K562 (cell line): ENCODE measurements at regions not wholly inside any gene's neighbourhood (a gene's known extent, or its start where the extent isn't known, plus 50 kb on each side); places are given as distances from the start of the nearest gene placed in this dataset.
A peak's percentile ranks its signal among the peaks of the same experiment; 100 is the strongest.

Experiments
- ATAC-seq: fragments of 200-7000 bp; cut with Tn5 transposase; 3 replicates; pipeline ENCODE4 v1.9.1; 2020; ENCODE audit warnings: moderate library complexity
- BruUV-seq: library from RNA; stranded (reverse); fragments of 400-500 nt; replicated peaks from 2 replicates; lab custom pipeline; 2021; lab: Mats Ljungman, UMichigan
- CTCF ChIA-PET: fragments of 300-600 bp; formaldehyde crosslinking; extraction: SDS; loops from one replicate; lab custom pipeline; 2021; ENCODE audit warnings: low intra/inter-chr PET ratio; lab: Yijun Ruan, JAX
- POLR2A ChIA-PET: fragments of 300-600, 350-650 bp; sonication (Branson Sonifier 250); formaldehyde crosslinking; extraction: SDS; loops from one replicate; lab custom pipeline; 2021; ENCODE audit warnings: antibody characterized with exemption, inconsistent platforms; lab: Yijun Ruan, JAX
- DNase-seq, 4 experiments: peaks; one replicate each; pipeline versions ENCODE4 v3.0.0 to v3.0.0-alpha.2; 2011 to 2018; ENCODE audit warnings: low spot score in 3 of 4, mixed read lengths in 3 of 4; ENCODE audit errors: extremely low read depth in 1 of 4
- FAIRE-seq: peaks from 2 replicates; lab custom pipeline; 2011; peaks lifted over from hg19 to GRCh38; lab: Jason Lieb, UNC
- H2AFZ ChIP-seq: 2 replicates; pipeline ENCODE4 v1.6.0; 2011; ENCODE audit warnings: low read depth, low read length, control low read depth, inconsistent platforms
- H3K27ac ChIP-seq: fragments of 200-600 bp; 3 replicates; pipeline ENCODE4 v1.8.0; 2011; ENCODE audit warnings: low read depth, mild to moderate bottlenecking, control low read depth, inconsistent platforms, low read length, moderate library complexity, mixed read lengths; ENCODE audit errors: extremely low read depth
- H3K27me3 ChIP-seq, 2 experiments: fragments of 300-600 bp in 1 of 2; 2 replicates in 1 of 2; 3 replicates in 1 of 2; pipeline versions ENCODE4 v1.6.0 to v1.8.0; 2011; ENCODE audit warnings: inconsistent platforms in 2 of 2, low read length in 2 of 2, mild to moderate bottlenecking in 1 of 2, mixed read lengths in 1 of 2, moderate library complexity in 1 of 2; ENCODE audit not compliant: control insufficient read depth in 2 of 2, insufficient read depth in 2 of 2
- H3K36me3 ChIP-seq: fragments of 300-600 bp; 3 replicates; pipeline ENCODE4 v1.8.0; 2011; ENCODE audit warnings: mild to moderate bottlenecking, low read length, inconsistent platforms; ENCODE audit not compliant: control insufficient read depth, insufficient read depth
- H3K4me1 ChIP-seq, 2 experiments: fragments of 200-600 bp in 1 of 2; replicated peaks in 1 of 2; 2 replicates in 1 of 2; 3 replicates in 1 of 2; pipeline versions ENCODE4 v1.5.1 to v1.8.0; 2011; ENCODE audit warnings: inconsistent platforms in 2 of 2, low read length in 2 of 2, mild to moderate bottlenecking in 1 of 2, mixed read lengths in 1 of 2, moderate library complexity in 1 of 2; ENCODE audit not compliant: control insufficient read depth in 2 of 2, insufficient read depth in 2 of 2
- H3K4me2 ChIP-seq: 2 replicates; pipeline ENCODE4 v1.6.1; 2011; ENCODE audit warnings: low read length, control low read depth, inconsistent platforms, mixed read lengths; ENCODE audit not compliant: insufficient read depth
- H3K4me3 ChIP-seq: fragments of 200-600 bp; sonication (generic), shearing (Covaris generic); 2 replicates; pipeline ENCODE4 v1.5.1; 2016; ENCODE audit warnings: control low read depth, inconsistent platforms
- H3K79me2 ChIP-seq: fragments of 200-600 bp; 3 replicates; pipeline ENCODE4 v1.8.0; 2011; ENCODE audit warnings: low read length, inconsistent platforms; ENCODE audit not compliant: control insufficient read depth, insufficient read depth
- H3K9ac ChIP-seq, 2 experiments: 2 replicates each; pipeline versions ENCODE4 v1.6.0 to v1.6.1; 2011; ENCODE audit warnings: low read depth in 2 of 2, low read length in 2 of 2, control low read depth in 1 of 2, inconsistent platforms in 1 of 2, mild to moderate bottlenecking in 1 of 2, mixed read lengths in 1 of 2; ENCODE audit not compliant: insufficient read depth in 1 of 2
- H3K9me1 ChIP-seq: one replicate; pipeline ENCODE4 v1.6.0; 2011; ENCODE audit warnings: inconsistent platforms, mild to moderate bottlenecking, low read length, moderate library complexity; ENCODE audit not compliant: control insufficient read depth, insufficient read depth
- H3K9me3 ChIP-seq: replicated peaks from 2 replicates; pipeline ENCODE4 v1.5.1; 2011; ENCODE audit warnings: low read depth, low read length, inconsistent platforms; ENCODE audit not compliant: control insufficient read depth, insufficient read depth
- H4K20me1 ChIP-seq: replicated peaks from 2 replicates; pipeline ENCODE4 v1.6.1; 2011; ENCODE audit warnings: low read length, inconsistent platforms, mixed read lengths; ENCODE audit not compliant: control insufficient read depth, insufficient read depth
- BDP1 ChIP-seq: IDR thresholded peaks from 3 replicates; pipeline ENCODE4 v1.6.1; 2011; ENCODE audit not compliant: insufficient read length, insufficient read depth
- HSF4 ChIP-seq: fragments of 250-450 bp; sonication (Bioruptor Pico); IDR thresholded peaks from 2 replicates; pipeline ENCODE4 v2.1.2; 2022; ENCODE audit warnings: mild to moderate bottlenecking, moderate library complexity, borderline replicate concordance
- NR4A1 ChIP-seq, 2 experiments: fragments of 250-450 bp in 1 of 2; fragments of 450-650 bp in 1 of 2; sonication (Bioruptor Pico) in 1 of 2; IDR thresholded peaks; 2 replicates each; pipeline versions ENCODE4 v1.4.0 to v1.6.1; 2016 to 2020; ENCODE audit warnings: mild to moderate bottlenecking in 2 of 2, missing compliant biosample characterization in 1 of 2, missing genetic modification characterization in 1 of 2, moderate library complexity in 1 of 2
- RAD21 ChIP-seq, 2 experiments: fragments of 250-450 bp in 1 of 2; fragments of 450-650 bp in 1 of 2; sonication (Bioruptor Pico) in 1 of 2; formaldehyde crosslinking in 1 of 2; IDR thresholded peaks in 1 of 2; conservative IDR thresholded peaks in 1 of 2; 2 replicates each; pipeline versions ENCODE4 v1.4.0 to v1.8.0; 2020 to 2022; ENCODE audit warnings: mild to moderate bottlenecking in 2 of 2, moderate library complexity in 1 of 2
- RB1 ChIP-seq: fragments of 450-650 bp; IDR thresholded peaks from 2 replicates; pipeline ENCODE4 v1.6.1; 2017; ENCODE audit warnings: low read depth, mild to moderate bottlenecking
- SMARCA5 ChIP-seq: fragments of 450-650 bp; IDR thresholded peaks from 2 replicates; pipeline ENCODE4 v1.6.1; 2016
- ZNF124 ChIP-seq: sonication (generic); formaldehyde crosslinking; IDR thresholded peaks from 2 replicates; pipeline ENCODE4 v1.8.1; 2022; ENCODE audit warnings: missing genetic modification reagents
- ZNF224 ChIP-seq: sonication (generic); formaldehyde crosslinking; IDR thresholded peaks from 2 replicates; pipeline ENCODE4 v1.8.0; 2022; ENCODE audit warnings: mild to moderate bottlenecking, missing genetic modification reagents
- WGBS: fragments of 100-300 bp; shearing (Covaris generic); methylation state at CpG from one replicate; pipeline ENCODE4 v1.1.6; 2016; ENCODE audit warnings: low coverage, mixed read lengths; ENCODE audit not compliant: insufficient coverage; ENCODE audit errors: missing lambda C conversion rate; 5-methylcytosine and 5-hydroxymethylcytosine counted together
- in situ Hi-C: fragments of 300-500 bp; cut with MboI; formaldehyde crosslinking; loops from 4 replicates; pipeline ENCODE4 v1.15.0; 2018; ENCODE audit warnings: inconsistent platforms, mixed read lengths
- intact Hi-C: fragments of 100-400 bp; cut with micrococcal nuclease; formaldehyde crosslinking; loops from 2 replicates; pipeline ENCODE4 v1.14.2; 2022
- TF ChIP-seq, protein P1 (sequence below), 3 experiments: IDR thresholded peaks in 2 of 3; conservative IDR thresholded peaks in 1 of 3; 2 replicates each; pipeline ENCODE4 v1.5.1; 2011 to 2012; ENCODE audit warnings: low read length in 3 of 3, mild to moderate bottlenecking in 3 of 3, control low read depth in 2 of 3, improper control_type of control experiment in 1 of 3, inconsistent platforms in 1 of 3, low read depth in 1 of 3, mixed read lengths in 1 of 3, moderate library complexity in 1 of 3; ENCODE audit not compliant: insufficient read depth in 2 of 3
- TF ChIP-seq, protein P2 (sequence below): fragments of 250-450 bp; sonication (Bioruptor Pico); IDR thresholded peaks from 2 replicates; pipeline ENCODE4 v1.8.0; 2021; ENCODE audit warnings: borderline replicate concordance, mild to moderate bottlenecking, moderate library complexity; ENCODE audit not compliant: poor library complexity, severe bottlenecking

GRCh38 chr22:49404020-49404419 is 423.7 kb downstream of the BRD1 start:
- FAIRE-seq: no peak
- no peaks in the 10 kb centered on the region for H3K9me1 ChIP-seq
- no peaks in the 10 kb centered on the region for H3K9me3 ChIP-seq
- in situ Hi-C loops (no loop called here), intact Hi-C loops (no loop called here)
- BruUV-seq: no TSS peak
- H3K36me3 ChIP-seq: no peaks in the 10 kb centered on the region
- no peak overlapping the region for H3K4me2 ChIP-seq
- H4K20me1 ChIP-seq: no peaks in the 10 kb centered on the region
- ATAC-seq: peak; percentile 64
- no peak overlapping the region for H3K27ac ChIP-seq
- peaks cover 25 to 60% of the 10 kb centered on the region in 2 experiments; a peak in 4 of 5 replicates for H3K27me3 ChIP-seq
- ChIA-PET CTCF (no interaction called here), POLR2A (no interaction called here)
- TF ChIP-seq HSF4 (CRISPR knock-in tag) (no peak), ZNF124 (CRISPR knock-in tag) (no peak), RB1 (no peak), SMARCA5 (no peak), BDP1 (no peak), RAD21 (CRISPR knock-in tag; conservative IDR thresholded peaks at IDR 0.05 in 1 of 2, IDR thresholded peaks at IDR 0.05 in 1 of 2) (0 out of 4 replicates have a peak, but pooled peaks of 1 of the 2 experiments have one; percentile 18), NR4A1 (CRISPR knock-in tag; IDR thresholded peaks at IDR 0.05) (no peak), NR4A1 (tag; IDR thresholded peaks at IDR 0.05) (no peak), ZNF224 (CRISPR knock-in tag) (no peak)
- TF ChIP-seq, protein P1, sequence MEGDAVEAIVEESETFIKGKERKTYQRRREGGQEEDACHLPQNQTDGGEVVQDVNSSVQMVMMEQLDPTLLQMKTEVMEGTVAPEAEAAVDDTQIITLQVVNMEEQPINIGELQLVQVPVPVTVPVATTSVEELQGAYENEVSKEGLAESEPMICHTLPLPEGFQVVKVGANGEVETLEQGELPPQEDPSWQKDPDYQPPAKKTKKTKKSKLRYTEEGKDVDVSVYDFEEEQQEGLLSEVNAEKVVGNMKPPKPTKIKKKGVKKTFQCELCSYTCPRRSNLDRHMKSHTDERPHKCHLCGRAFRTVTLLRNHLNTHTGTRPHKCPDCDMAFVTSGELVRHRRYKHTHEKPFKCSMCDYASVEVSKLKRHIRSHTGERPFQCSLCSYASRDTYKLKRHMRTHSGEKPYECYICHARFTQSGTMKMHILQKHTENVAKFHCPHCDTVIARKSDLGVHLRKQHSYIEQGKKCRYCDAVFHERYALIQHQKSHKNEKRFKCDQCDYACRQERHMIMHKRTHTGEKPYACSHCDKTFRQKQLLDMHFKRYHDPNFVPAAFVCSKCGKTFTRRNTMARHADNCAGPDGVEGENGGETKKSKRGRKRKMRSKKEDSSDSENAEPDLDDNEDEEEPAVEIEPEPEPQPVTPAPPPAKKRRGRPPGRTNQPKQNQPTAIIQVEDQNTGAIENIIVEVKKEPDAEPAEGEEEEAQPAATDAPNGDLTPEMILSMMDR (IDR thresholded peaks at IDR 0.05 in 2 of 3, conservative IDR thresholded peaks at IDR 0.05 in 1 of 3; ENCODE audit: insufficient read depth in 2 of 3, low read depth in 1 of 3, low read length in 3 of 3): 0 out of 6 replicates have a peak, but pooled peaks of 1 of the 3 experiments have one; percentile 4
- TF ChIP-seq, protein P2, sequence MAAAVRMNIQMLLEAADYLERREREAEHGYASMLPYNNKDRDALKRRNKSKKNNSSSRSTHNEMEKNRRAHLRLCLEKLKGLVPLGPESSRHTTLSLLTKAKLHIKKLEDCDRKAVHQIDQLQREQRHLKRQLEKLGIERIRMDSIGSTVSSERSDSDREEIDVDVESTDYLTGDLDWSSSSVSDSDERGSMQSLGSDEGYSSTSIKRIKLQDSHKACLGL (CRISPR knock-in tag): no peak
- H3K4me3 ChIP-seq: no peak overlapping the region
- WGBS: 6% methylated on average over 6 of the region's 10 CpGs
- DNase-seq: no peak
- H3K79me2 ChIP-seq: no peaks in the 10 kb centered on the region
- no peak overlapping the region for H3K9ac ChIP-seq
- H3K4me1 ChIP-seq: no peaks in the 10 kb centered on the region
- H2AFZ ChIP-seq: no peak overlapping the region
